ENCODE measurements at regions not wholly inside any gene's neighbourhood (a gene's known extent, or its start where the extent isn't known, plus 50 kb on each side); places are given as distances from the start of the nearest gene placed in this dataset.

DNA sequence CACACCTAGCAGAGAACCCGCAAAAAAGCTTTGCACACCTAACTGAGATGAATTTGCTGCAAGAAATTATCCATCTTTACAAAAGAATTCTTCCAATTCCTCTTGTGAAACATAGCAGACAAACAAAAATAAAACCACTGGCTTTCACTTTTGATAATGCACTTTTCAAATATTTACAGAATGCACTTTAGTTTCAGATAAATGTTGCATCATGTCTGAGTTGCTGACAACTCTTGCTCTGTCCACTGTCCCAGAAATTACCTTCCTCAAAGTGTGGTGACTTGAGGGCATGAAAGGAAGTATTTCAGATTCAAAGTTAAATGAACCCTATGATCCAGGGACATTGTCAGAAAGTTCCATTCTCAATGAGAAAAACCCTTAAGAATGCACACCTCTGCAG lies 256.2 kb upstream of the PARD3B start:
- Histone ChIP-seq H3K9me3 (no peaks in the 10 kb centered on the region), H3K4me1 (no peaks in the 10 kb centered on the region), H3K4me3 (no peak overlapping the region), H3K27ac (no peak overlapping the region), H3K27me3 (no peaks in the 10 kb centered on the region), H3K36me3 (no peaks in the 10 kb centered on the region)
- DNase-seq: no peak
- TF ChIP-seq POLR2A (IDR thresholded peaks at IDR 0.05): no peak
- TF ChIP-seq, protein P1, sequence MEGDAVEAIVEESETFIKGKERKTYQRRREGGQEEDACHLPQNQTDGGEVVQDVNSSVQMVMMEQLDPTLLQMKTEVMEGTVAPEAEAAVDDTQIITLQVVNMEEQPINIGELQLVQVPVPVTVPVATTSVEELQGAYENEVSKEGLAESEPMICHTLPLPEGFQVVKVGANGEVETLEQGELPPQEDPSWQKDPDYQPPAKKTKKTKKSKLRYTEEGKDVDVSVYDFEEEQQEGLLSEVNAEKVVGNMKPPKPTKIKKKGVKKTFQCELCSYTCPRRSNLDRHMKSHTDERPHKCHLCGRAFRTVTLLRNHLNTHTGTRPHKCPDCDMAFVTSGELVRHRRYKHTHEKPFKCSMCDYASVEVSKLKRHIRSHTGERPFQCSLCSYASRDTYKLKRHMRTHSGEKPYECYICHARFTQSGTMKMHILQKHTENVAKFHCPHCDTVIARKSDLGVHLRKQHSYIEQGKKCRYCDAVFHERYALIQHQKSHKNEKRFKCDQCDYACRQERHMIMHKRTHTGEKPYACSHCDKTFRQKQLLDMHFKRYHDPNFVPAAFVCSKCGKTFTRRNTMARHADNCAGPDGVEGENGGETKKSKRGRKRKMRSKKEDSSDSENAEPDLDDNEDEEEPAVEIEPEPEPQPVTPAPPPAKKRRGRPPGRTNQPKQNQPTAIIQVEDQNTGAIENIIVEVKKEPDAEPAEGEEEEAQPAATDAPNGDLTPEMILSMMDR (IDR thresholded peaks at IDR 0.05): no peak
- no peak for TF ChIP-seq EP300 (IDR thresholded peaks at IDR 0.05)
- no peak for TF ChIP-seq POLR2AphosphoS5 (IDR thresholded peaks at IDR 0.05)
- intact Hi-C loops (cut with DNase I): no loop called here
- 96% methylated on average over 1 of the region's 1 CpG for WGBS, 2 donors

DNA sequence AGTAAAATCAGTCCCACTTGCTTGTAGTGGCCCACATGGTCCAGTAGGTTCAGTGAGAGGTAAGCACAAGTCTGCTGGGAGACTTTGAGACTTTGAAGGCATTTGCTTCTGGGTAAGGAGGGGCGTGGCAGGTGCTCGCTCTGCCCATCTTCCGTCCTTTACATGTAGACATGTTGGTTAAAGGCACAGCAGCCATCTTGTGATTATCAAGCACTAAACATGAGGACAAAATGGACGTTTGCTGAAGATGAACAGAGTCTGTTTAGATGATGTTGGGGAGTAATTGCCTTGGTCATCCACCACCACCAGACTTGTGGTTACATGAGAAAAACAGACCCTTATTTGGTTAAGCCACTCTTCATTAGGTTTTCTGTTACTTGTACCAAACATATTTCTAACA lies 252.8 kb upstream of the PARD3B start:
- DNase-seq: no peak
- 83 to 89% methylated on average over 4 of the region's 4 CpGs for WGBS, 2 donors
- H3K27ac ChIP-seq: no peak overlapping the region
- no peaks in the 10 kb centered on the region for H3K36me3 ChIP-seq
- no peaks in the 10 kb centered on the region for H3K9me3 ChIP-seq
- H3K27me3 ChIP-seq: no peaks in the 10 kb centered on the region
- intact Hi-C loops (cut with DNase I): no loop called here
- no peak overlapping the region for H3K4me3 ChIP-seq
- no peak for TF ChIP-seq POLR2AphosphoS5 (IDR thresholded peaks at IDR 0.05)
- TF ChIP-seq, protein P1 (IDR thresholded peaks at IDR 0.05): no peak
- no peak for TF ChIP-seq EP300 (IDR thresholded peaks at IDR 0.05)
- no peak for TF ChIP-seq POLR2A (IDR thresholded peaks at IDR 0.05)
- H3K4me1 ChIP-seq: no peaks in the 10 kb centered on the region

DNA sequence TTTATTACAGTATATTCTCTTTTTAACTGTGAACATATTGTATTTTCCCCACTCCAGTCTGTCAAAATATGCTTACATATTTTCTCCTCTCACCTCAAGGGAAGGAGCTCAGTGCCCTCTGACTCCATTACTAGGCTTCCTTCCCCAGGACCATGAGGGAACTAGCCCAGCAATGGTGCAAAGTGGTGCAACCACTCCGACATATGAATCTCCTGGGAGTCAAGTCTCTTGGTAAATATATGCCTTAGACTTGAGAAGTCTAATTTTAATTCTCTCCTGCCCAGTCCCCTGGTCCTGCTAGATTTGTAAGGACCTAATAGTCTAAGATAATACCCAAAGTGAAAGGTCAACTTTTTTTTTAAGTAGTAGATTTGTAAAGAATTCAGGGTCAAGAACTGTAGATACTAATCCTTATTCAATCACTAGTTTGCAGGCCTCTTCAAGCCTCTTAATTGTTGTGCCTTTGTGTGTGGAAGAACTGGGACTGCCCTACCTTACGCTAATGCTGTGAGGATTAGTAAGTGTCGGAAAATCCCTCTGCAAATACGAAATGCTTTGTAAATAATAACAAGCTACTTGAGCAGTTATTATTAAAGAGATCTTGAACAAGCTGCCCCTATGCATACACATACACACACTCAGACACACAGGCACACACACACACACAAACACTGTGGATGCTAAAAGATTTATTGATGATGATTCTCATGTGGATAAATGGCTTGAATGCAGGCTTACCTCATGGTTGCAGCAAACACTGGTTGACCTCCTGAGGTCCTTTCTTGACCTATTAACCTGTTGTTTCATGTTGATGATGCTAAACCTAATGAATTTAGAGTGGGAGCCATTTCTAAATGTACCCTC lies 251.2 kb upstream of the PARD3B start:
- Histone ChIP-seq H3K27me3 (no peaks in the 10 kb centered on the region), H3K9me3 (no peaks in the 10 kb centered on the region), H3K4me1 (no peaks in the 10 kb centered on the region), H3K36me3 (no peaks in the 10 kb centered on the region), H3K27ac (no peak overlapping the region), H3K4me3 (no peak overlapping the region)
- 88% methylated on average over 4 of the region's 4 CpGs for WGBS, 2 donors
- no peak for DNase-seq
- TF ChIP-seq, protein P1 (IDR thresholded peaks at IDR 0.05): no peak
- no peak for TF ChIP-seq EP300 (IDR thresholded peaks at IDR 0.05)
- TF ChIP-seq POLR2A (IDR thresholded peaks at IDR 0.05): no peak
- no peak for TF ChIP-seq POLR2AphosphoS5 (IDR thresholded peaks at IDR 0.05)
- intact Hi-C loops (cut with DNase I): no loop called here

DNA sequence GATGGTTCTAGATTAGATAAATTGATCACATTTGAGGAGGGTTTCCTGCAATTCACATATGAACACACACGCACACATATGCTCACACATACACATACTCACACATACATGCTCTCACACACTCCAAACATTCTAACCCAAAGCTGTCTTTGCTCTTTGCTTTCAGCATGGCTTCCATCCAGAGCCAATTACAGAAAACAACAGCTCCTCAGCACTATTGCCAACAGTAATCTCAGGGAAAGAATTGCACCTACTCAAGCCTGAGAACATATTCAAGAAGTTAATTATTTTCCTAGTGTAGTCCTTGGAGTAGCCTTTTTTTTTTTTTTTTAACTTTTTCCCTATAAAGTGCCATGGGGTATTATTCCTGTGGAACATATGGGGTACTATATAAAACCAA lies 246.9 kb upstream of the PARD3B start:
- no peaks in the 10 kb centered on the region for H3K36me3 ChIP-seq
- no peaks in the 10 kb centered on the region for H3K27me3 ChIP-seq
- no peak for DNase-seq
- TF ChIP-seq POLR2AphosphoS5 (IDR thresholded peaks at IDR 0.05) (no peak), POLR2A (IDR thresholded peaks at IDR 0.05) (no peak), EP300 (IDR thresholded peaks at IDR 0.05) (no peak)
- TF ChIP-seq, protein P1 (IDR thresholded peaks at IDR 0.05): no peak
- H3K27ac ChIP-seq: no peak overlapping the region
- WGBS, 2 donors: 26 to 60% methylated on average over 1 of the region's 1 CpG
- H3K9me3 ChIP-seq: no peaks in the 10 kb centered on the region
- H3K4me1 ChIP-seq: no peaks in the 10 kb centered on the region
- no peak overlapping the region for H3K4me3 ChIP-seq
- intact Hi-C loops (cut with DNase I): no loop called here
